ENCODE measurements at regions not wholly inside any gene's neighbourhood (a gene's known extent, or its start where the extent isn't known, plus 50 kb on each side); places are given as distances from the start of the nearest gene placed in this dataset.

- TF ChIP-seq, protein P1, sequence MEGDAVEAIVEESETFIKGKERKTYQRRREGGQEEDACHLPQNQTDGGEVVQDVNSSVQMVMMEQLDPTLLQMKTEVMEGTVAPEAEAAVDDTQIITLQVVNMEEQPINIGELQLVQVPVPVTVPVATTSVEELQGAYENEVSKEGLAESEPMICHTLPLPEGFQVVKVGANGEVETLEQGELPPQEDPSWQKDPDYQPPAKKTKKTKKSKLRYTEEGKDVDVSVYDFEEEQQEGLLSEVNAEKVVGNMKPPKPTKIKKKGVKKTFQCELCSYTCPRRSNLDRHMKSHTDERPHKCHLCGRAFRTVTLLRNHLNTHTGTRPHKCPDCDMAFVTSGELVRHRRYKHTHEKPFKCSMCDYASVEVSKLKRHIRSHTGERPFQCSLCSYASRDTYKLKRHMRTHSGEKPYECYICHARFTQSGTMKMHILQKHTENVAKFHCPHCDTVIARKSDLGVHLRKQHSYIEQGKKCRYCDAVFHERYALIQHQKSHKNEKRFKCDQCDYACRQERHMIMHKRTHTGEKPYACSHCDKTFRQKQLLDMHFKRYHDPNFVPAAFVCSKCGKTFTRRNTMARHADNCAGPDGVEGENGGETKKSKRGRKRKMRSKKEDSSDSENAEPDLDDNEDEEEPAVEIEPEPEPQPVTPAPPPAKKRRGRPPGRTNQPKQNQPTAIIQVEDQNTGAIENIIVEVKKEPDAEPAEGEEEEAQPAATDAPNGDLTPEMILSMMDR (conservative IDR thresholded peaks at IDR 0.05; ENCODE audit: low read length), result no peak
- no peak for TF ChIP-seq EZH2phosphoT487 (IDR thresholded peaks at IDR 0.05; ENCODE audit: borderline replicate concordance, low read depth, low read length)
Observed at GRCh38 chr1:95806171-95806570, 572.2 kb downstream of the RWDD3 start.

Measured in OCI-LY7 (cell line).